GM18499 (cell line): ENCODE measurements at regions not wholly inside any gene's neighbourhood (a gene's known extent, or its start where the extent isn't known, plus 50 kb on each side); places are given as distances from the start of the nearest gene placed in this dataset.

Source experiments
- ATAC-seq: cut with Tn5 transposase; IDR thresholded peaks from one replicate; pipeline ENCODE4 v1.9.1; 2021; ENCODE audit warnings: moderate number of reproducible peaks; ENCODE audit not compliant: insufficient read depth, unreplicated experiment

DNA sequence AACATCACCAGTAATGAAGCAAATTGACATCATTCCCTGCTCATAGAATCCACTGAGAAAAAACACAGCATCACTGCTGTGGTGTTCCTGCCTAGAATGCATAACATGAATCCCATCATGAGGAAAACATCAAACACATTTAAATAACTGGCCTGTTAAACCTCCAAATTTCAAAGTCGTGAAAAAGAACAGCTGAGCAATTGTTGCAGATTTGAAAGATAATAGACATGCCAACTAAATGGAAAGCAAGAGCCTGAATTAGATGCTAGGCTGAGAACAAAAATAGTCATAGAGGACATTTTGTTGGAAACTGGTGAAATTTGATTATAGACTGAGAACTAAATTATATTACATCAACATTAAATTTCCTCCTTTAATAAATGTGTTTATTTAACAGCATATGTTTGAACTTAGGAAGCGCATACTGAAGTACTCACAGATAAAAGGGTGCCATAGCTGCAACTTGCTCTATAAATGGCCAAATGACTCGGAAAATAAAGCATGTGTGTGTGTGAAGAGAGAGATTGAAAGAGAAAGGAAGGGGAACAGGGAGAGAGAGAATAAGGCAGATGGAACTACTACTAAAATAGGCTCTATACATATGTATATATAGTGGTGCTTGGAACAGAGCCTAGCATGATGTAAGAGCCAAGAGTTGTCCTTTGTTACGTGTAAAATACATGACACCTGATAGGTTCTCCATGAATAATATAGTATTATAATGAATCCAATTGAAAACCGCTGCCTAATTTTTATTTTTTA lies 305.0 kb upstream of the MON1B start:
- no peak for ATAC-seq

DNA sequence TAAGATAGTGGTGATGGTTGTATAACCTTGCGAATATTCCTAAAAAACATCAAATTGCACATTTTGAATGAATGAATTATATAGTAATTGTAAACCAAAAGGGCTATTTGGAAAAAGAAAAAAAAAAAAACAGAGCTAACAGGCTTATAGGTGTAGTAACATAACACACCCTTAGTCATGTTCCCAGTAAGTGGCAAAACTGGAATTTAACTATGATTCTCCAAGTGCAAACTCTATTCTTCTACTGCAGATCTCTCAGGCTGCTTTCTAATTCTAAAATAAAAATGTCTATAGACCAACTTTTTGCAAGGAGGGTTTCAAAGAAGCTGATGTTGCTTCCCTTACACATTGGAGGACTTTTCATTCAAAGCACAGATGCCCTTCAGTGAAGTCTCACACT lies 293.2 kb upstream of the MON1B start:
- no peak for ATAC-seq

DNA sequence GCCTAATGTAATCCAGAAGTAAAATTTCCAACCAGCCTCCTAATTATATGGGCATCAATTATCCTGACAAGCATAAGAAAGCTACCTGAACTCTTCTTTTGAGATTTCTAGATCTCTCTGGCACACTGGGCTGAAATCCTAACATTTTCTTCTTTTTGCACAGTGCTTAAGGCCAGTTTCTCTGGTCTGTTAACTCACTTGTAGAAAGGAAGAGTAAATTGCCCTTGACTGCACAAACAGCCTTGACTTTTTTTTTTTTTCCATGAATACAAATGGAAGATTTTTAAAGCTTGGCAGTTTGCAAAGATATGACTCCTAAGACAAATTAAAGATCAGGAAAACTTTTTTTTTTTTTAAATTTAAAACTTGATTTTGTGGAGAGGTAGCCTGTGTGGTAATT lies 291.2 kb upstream of the MON1B start:
- no peak for ATAC-seq

DNA sequence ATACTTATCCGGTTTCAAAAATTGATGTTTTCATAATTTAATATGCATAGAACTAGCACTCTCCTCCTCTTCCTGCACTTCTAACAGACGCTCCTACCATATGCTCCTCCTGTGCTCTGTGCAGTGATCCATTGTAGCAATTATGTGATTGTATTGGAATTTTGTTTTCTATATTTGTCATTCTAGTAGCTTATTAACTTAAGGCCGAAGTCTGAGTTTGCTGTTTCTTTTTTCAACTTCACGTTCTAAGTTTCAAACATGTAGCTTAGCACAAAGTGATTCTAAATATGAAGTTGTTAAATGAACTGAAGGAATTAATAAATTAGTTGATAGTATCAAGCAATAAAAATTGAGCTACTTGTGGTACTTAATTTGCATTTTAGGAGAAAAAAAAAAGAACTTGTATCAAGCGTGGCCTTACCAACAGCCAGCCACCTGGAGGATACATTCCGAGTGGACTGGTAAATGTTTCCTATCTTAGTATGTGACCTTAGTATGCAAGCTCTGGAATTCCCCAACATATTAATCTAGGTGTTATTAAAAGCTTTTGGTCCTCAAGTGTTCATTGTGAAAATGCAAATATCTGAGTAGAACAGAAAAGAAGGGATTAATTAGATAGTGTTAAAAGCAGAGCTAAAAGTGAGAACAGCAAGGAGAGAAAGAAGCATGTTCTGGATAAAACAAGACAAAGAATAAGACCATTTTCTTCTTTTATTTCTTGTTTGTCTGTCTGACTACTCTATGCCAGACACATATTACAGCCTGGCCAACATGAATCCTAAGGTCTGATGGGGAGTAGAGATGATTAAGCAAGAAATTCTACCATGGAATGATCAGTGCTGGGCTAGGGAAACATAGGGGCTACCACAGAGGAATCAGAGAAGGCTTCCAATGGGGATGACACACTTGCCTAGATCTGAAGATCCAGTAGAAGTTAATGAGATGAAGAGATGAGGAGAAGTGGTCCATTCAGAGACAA lies 290.4 kb upstream of the MON1B start:
- no peak for ATAC-seq

DNA sequence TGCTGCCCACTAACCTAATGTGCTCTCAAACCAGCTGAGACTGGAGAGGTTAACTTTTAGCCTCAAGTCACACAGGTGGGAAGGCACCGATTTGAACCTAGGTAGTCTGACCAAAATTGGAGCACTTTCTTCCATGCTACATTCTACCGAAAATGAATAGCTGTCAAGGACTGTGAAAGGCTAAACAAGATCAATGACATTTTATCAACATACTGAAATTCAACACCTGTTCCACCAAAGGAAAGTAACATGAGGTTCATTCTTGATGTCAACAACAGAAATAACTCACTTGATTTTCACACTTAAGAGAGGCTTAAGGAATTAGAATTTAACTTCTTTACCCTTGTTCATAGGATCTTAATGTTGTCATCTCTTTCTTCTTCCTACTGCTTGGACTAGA lies 284.4 kb upstream of the MON1B start:
- no peak for ATAC-seq

DNA sequence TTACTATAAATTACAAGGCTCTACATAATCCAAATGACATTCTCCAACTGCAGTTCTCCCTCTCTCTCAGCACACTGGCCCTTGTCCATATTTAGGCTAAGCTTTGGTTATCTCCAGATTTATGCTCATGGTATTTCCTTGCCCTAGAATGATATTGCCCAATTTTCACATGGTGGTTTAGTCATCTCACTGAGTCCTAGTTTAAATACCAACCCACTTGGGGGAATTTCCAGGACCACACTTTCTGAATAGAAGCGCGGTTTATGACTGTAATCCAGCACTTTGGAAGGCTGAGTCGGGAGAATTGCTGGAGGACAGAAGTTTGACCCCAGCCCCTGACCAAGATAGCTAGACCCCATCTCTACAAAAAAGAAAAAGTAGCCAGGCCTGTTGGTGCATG lies 280.1 kb upstream of the MON1B start:
- ATAC-seq, result no peak

DNA sequence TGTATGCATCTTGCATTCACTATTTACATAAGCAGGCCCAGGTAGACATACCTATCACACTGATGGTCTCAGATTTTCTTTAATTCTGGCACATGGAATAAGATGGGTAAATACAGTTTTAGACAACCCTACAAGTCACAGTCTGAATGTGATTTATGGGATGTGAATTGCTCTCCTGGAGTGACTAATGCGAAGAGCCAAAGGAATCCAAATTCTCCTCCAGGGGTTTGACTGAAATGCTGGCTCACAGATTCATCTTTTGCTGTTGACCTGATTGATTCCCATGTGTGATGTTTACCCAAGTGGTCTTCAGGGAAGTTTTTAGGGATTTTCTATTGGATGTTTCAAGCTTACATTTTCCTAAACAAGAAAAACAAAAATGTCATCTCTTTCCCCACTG lies 277.9 kb upstream of the MON1B start:
- no peak for ATAC-seq

DNA sequence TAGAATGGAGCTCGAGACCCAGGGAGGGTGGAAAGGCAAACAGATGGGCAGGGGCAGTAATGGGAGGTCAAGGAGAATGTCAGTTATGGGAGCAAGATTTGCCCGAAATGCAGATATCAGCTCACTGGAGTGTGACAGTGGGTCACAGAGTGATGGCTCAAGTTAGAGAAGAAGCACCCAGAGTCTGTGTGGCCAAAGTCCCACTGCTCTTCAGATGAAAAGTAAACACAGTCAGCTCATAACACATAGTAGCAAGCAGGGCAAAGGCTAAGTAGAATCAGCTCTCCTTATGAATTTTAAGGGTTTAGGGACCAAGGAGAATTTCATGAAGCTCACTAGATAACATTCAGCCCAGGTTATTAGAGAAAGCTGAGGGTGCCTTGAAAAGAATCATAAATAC lies 264.9 kb upstream of the MON1B start:
- no peak for ATAC-seq

DNA sequence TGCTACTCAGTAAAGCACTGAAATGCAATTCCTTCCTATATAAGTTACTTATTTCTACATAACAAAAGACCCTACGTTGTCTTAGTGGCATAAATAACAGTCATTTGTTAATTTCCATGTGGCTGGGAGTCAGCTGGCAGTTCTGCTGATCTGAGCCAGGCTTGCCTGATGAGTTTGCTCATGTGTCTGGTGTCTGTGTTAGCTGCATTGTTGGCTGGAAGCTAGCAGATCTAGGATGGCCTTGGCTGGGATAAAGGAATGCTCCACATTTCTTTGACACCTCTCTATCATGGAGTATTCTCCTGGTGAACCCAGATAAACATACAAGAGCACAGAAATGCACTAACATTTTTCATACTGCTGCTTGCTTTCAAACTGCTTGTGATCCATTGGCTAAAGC lies 264.4 kb upstream of the MON1B start:
- ATAC-seq, result no peak

DNA sequence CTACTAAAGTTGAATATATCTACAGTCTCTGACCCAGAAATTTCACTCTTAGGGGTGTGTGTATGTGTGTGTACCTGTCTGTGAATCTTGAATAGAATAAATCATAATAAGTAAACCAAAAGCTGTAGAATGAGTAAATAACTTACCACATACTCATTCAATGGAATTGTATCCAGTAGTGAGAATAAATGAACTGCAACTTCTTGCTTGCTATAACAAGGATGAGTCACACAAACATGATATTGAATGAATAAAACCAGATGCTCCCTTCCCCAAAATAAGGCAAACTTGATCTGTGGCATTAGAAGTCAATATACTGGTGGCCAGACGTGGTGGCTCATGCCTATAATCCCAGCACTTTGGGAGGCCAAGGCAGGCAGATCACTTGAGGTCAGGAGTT lies 259.8 kb upstream of the MON1B start:
- ATAC-seq, result no peak

DNA sequence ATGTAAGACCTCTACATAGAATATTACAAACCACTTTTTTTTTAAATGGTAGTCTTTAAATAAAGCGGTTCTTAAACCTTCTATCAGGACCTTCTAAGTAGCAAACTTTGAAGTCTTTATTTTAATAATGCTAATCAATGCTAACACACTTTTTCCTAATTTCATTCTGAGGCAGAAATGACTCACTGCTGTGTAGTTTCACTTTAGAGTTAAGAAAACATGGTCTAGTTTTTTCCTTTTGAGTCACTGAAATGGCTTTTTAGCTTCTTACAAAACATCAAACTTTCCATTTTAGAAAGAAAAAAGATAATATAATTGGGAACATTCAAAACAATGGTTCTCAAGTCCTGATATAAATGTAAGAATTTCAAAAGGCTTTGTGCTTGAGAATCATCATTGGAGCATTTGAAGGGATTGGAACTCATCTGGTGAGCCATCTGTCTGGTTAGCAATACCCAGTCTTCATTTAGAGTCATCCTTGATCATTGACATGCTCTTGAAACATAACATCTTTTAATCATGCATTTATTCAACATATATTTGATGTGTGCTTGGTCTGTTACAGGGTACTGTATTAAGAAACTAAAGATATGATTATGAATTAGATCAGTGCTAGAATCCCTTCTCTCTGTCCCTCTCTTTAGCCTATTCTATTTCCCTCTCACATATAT lies 258.3 kb upstream of the MON1B start:
- ATAC-seq, result peak; percentile 65

DNA sequence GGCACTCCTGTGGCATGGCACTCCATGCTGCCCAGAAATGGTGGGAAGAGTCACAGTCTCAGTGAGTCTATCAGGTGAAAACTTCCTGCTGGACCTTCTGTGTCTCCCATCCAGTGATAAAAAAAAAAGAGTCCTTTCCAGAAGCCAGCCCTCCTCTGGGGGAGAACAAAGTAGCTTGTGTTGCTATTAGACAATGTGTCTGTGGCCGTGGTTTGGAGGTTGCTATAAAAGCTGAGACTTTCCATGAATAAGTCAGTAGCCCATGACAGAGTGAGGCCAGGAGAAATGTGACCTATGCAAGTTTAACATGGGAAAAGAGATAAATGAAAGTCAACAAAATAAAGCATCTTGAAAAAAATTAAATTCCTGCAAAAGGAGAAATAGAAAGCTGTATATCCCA lies 250.7 kb upstream of the MON1B start:
- ATAC-seq, result no peak

DNA sequence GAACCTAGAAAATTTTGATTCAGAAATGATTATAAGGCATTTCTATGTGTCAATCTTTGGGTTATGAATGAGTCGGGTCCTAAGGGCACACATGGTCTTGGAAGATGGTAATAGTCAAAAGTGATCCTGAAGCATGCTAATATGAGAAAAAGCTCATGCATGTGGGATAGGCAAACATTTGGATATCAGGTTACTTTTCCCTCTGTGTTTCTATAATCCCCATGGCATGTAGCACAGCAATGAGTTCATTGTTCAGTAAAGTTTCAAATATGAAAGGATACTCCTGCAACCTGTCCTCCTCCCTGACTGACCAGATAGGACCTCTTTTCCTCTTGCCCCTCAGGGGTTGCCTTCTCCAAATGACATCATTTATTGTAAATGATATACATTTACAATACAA lies 249.9 kb upstream of the MON1B start:
- ATAC-seq, result no peak

DNA sequence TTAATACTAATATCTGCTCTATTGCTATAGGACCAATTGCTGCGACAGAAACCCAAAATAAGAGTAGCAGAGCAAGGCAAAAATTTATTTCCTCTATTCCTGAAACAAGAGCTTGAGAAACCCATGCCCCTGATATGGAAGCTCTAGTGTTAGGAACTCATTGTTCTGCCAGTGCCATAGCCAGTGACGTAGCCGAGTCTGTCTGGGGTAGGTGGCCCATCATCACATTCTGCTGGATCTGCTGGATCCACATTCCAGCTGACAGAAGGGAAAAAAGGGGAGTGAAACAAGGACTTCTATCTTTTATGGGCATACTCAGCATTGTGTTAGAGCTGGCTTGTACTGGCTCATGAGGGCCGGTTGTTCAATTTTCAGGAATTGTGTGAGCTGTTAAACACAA lies 248.9 kb upstream of the MON1B start:
- no peak for ATAC-seq

DNA sequence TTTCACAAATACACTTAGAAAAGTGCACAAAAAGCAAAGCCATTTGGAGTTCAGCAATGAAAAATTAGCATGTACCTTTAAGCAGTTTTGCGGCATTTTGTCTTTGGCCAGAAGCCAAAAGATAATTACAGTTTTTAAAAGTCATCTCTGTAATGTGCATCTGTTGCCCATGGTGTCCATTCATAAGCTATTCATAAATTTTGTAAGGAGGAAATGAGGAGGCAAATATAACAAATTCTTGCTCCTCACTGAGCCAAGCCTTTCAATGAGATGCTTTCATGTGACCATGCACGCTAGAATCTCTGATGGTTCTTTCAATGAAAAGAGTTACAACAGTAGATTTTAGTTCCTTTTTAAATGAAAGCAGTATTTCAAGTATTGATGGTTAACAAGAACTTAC lies 247.1 kb upstream of the MON1B start:
- ATAC-seq, result no peak

DNA sequence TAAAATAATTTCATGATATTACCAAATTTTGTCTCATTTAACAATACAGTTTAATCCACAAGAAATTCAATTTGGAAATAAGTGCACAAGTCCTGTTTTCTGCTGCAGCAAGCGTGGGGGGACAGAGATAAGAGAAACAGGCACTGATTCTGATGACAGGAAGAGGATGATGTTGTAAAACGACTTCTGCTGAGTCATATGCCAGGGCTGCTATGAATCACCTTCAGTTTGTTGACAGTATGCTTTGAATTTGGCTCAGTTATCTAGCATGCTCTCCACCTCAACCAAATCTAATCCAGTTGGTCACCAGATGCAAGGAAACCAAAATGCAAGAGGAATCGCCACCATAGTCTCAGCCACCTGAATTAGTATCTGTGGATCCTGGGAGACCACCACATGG lies 244.1 kb upstream of the MON1B start:
- peak; percentile 63 for ATAC-seq

DNA sequence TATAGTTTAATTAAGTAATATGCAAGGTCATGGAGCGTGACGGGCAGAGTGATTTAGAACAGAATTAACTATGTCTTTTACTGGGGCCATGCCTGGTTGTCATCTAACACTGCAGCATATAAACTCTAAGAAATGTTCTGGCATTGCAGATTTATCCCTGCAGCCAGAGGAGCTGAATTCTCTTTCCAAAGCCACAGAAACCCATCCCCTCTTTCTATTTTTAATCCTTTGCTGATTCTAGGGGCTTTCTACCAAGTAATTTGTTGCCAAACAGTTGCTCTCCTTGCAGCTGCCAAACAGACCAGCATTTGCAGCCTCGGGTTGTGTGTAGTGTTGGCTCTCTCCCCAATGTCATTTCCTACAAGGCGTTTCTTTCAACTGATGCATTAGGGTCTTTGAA lies 243.2 kb upstream of the MON1B start:
- ATAC-seq, result no peak

DNA sequence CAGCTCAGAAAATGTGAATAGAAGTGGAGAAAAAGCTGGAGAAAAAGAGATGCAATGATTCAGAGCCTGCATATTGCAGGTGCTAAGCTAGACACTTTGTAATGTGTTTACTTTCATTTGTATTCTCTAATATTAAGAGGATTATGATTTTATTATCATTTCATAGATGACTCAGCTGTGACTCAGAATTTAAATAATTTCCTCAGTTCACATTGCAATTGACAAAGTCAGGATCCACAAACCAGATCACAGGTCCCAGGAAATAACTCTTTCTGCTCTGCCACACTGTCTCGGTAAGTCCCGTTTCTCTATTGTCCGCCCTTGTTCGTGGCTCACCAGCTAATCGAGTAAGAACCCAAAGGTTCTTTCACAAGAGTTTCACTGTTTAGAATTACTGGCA lies 235.4 kb upstream of the MON1B start:
- ATAC-seq, result no peak

DNA sequence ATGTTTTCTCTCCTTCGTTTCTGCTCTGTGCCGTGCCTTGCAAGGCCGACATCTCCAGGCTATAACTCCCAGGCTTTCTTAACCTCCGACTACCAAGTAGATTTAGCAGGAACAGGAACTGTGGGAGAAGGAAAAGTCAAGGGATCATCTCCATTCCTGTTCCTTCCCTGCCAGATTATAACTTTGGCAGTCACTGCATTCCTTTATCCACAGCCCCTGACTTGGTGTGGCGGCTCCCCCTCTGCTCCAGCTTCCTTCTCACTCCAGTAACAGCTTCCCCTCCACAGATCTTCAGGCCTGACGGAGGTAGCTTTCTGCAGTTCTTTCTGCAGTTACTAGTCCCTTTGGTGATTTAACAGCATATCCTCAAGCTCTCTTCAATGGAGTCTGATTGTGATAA lies 234.6 kb upstream of the MON1B start:
- no peak for ATAC-seq

DNA sequence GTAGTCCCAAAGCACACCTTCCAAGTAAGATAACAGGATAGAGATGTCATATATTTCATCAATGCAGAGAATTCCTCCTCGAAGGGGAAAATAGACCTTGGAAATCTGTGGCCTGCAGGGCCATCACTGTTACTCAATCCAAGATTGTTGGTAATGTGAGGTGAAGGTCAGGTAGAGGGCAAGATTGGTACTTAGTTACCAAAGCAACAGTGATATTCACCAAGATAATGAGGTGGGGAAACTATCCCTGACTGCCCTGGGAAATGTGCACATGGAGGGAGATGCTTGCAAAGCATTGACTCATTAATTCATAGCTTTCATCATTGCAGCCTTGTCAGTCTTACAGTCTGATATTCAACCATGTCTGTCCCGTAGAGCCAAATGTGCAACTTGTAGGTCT lies 234.1 kb upstream of the MON1B start:
- no peak for ATAC-seq

DNA sequence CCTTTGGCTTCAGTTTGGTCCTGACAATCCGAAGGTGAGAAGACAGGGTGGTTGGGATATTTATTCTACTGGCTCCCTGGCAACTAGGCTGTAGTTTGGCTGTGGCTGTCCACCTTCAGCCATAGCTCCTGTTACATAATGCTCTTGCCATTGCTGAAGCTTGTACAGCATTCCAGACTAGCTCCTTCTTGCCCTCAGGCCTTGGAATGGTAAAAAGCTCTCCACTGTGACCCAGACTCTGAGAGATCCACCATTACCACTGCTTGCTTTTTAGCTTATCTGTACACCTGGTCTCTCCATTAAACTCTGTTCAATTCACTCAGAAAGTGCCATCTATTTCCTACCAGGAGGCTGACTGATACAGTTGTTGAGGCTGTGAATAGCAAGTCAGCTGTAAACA lies 231.8 kb upstream of the MON1B start:
- no peak for ATAC-seq
